NCI-H226 (cell line): ENCODE measurements at regions not wholly inside any gene's neighbourhood (a gene's known extent, or its start where the extent isn't known, plus 50 kb on each side); places are given as distances from the start of the nearest gene placed in this dataset.
"Not testable (repeated sequence)": the region's sequence is repeated elsewhere in the genome, so short reads cannot be mapped to it uniquely, and the experiment has no call there.

ENCODE experiments used
- DNase-seq: peaks from one replicate; pipeline ENCODE4 v3.0.0-alpha.2; 2015

- no peak for DNase-seq
Observed at GRCh38 chr2:224104668-224105386, 65.7 kb upstream of the SERPINE2 start.

DNA sequence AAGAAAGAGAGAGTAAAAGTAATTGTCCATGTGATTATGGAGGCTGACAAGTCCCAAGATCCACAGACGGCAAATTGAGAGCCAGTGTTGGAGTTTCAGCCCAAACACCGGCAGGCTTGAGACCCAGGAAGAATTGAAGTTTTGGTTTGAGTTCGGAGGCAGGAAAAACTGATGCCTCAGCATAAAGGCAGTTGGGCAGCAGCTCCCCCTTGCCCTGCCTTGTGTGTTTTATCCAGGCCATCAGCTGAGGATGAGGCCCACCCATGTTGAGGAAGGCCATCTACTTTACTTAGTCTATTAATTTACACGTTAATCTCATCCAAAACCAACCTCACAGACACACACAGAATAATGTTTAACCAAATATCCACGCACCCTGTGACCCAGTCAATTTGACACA is 64.6 kb upstream of the SERPINE2 start:
- DNase-seq: no peak

- no peak for DNase-seq
Observed at GRCh38 chr2:224102991-224103390, 63.9 kb upstream of the SERPINE2 start.

- peak; percentile 95 for DNase-seq
Observed at GRCh38 chr2:224101820-224102630, 62.9 kb upstream of the SERPINE2 start.

GRCh38 chr2:224099861-224100643 is 61.0 kb upstream of the SERPINE2 start:
- no peak for DNase-seq

- DNase-seq: no peak
Observed at GRCh38 chr2:224098481-224099230, 59.6 kb upstream of the SERPINE2 start.

- DNase-seq: no peak
Observed at GRCh38 chr2:224094413-224094812, 55.3 kb upstream of the SERPINE2 start.

DNA sequence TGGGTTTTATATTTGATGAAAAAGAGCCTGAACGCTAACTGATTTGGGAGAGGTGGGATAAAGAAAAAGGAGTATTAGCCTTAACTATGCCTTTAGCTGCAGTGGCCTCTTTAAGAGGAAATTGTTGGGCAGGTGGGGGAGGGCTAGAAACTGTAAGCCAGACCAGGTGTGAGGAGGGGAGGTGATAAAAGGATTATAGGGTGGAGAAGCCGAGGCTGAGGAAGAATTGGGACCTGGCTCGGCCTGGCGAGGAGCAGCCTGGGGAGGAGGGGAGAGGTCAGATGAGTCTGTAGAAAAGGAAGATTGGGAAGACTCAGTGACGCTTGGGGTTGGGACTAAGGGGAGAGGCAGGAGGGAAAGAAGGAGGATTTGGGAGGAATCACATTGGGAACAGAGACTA is 52.6 kb upstream of the SERPINE2 start:
- DNase-seq: not testable (repeated sequence)

GRCh38 chr2:224089606-224090005 is 50.5 kb upstream of the SERPINE2 start:
- not testable (repeated sequence) for DNase-seq
